ENCODE measurements at regions not wholly inside any gene's neighbourhood (a gene's known extent, or its start where the extent isn't known, plus 50 kb on each side); places are given as distances from the start of the nearest gene placed in this dataset.
"Not testable (repeated sequence)": the region's sequence is repeated elsewhere in the genome, so short reads cannot be mapped to it uniquely, and the experiment has no call there.

DNA sequence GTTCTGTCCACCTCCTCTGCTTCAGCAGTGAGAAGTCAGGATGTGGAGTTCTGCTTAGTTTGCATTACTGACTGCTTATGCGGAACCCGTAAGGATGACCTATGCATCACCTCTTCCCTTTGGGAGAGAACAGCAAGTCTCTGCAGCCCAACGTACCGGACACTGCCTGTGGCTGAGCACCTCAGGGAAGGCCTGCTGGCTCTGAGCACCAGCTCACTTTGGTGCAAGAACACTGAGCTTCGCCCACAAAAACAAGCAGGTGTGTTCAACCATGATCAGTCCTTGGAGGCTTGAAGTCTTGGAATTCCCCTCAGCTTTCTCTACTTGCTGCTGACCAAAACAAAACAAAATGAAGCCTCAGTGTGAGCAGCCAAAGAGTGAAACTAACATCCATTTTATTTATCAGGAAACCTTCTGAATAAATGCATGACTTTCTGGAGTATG lies 52.7 kb upstream of the NCK2 start:
- DNase-seq, result no peak

GRCh38 chr2:105690566-105690965 lies 54.1 kb upstream of the NCK2 start:
- DNase-seq, result no peak

GRCh38 chr2:105689484-105689883 lies 55.2 kb upstream of the NCK2 start:
- no peak for DNase-seq

DNA sequence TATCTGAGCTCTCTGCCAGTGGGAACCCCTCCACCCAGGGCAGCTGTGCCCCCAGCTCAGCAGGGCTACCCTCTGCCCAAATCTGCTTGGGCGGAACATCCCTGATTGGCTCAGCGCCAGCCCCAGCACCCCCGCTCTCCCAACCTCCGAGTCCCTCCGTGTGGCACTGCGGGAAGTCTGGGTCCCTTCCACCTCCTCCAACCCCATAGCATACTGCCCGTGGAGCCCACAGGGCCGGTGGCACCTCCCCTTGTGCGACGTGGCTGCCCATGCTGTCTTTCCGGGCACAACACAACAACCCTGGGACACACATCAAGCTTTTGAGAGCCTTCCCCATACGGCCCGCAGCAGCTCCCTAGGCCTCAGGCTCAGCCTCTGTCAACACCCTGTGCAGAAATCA lies 55.8 kb upstream of the NCK2 start:
- no peak for DNase-seq

DNA sequence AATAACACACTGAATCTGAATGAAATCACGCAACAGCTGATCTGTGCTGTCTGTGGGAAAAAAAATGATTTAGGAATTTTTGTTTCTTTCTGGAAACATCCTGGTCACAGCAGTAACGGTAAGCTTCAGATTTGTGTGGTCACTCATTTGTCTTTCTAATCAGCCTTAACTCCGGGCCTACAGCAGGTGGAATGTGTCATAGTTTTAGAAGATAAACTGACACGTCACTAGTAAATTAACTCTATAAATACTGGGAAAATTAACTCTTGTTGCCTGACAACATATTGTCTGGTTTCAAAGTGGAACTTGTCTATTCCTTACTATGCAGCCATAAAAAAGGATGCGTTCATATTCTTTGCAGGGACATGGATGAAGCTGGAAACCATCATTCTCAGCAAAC lies 58.1 kb upstream of the NCK2 start:
- DNase-seq, result no peak

GRCh38 chr2:105683011-105683492 lies 61.7 kb upstream of the NCK2 start:
- no peak for DNase-seq

- DNase-seq, result no peak
Observed at GRCh38 chr2:105682401-105682800, 62.3 kb upstream of the NCK2 start.

DNA sequence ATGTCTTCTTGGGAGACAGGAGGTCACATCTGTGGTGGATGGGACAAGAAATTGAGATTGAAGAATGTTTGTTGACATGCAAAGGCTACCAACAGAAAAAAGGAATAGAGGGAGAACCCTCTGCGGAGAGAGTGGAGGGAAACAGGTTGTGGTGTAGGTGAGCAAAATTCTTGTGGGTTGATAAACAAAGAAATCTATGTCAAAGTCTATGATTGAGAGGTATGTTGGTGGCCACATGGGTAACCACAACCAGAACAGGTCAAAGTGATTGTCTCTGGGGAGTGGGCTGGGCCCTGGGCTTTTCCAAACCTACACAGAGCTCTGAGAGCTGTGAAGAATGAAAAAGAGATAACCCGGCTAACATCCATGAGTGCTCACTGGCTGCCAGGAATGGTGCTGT lies 62.8 kb upstream of the NCK2 start:
- DNase-seq, result no peak

GRCh38 chr2:105680357-105680756 lies 64.4 kb upstream of the NCK2 start:
- no peak for DNase-seq

- DNase-seq, result no peak
Observed at GRCh38 chr2:105678346-105678745, 66.4 kb upstream of the NCK2 start.

DNA sequence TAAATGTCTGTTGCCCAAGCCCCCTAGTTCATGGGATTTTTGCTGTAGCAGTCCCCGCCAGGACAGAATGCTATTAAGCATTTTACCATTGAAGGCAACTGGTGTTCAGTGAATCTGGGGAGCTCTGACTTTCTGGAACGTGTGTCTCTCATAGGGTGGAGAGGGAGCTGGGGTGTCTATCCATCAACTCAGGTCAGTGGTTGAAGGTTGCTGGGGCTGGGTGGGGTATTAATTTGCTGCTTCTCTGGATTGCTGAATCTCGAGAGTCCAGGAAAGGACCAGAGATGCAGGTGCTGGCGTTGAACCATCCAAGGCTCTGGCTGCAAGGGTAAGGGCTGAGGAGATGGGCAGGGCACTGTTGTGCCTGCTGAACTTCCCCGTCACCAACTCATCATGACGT lies 66.8 kb upstream of the NCK2 start:
- DNase-seq, result no peak

DNA sequence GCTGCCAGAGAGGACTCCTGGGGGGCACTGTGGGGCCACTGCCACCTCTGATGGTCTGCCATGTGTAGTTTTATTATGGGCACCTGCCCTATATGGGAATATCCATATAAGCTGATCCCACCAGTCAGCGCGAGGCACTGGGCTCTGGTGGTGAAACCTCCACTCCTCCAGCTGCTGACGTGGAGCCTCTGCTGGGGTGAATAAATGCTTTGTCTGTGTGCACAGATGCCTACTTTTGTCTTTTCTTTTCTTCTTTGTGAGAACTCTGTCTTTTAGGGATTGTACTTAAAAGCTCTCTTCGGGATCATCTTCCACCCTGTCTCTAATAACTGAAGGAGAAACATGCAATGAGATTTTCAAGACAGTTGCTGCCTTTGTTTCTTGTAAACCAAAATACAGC lies 68.9 kb upstream of the NCK2 start:
- no peak for DNase-seq

DNA sequence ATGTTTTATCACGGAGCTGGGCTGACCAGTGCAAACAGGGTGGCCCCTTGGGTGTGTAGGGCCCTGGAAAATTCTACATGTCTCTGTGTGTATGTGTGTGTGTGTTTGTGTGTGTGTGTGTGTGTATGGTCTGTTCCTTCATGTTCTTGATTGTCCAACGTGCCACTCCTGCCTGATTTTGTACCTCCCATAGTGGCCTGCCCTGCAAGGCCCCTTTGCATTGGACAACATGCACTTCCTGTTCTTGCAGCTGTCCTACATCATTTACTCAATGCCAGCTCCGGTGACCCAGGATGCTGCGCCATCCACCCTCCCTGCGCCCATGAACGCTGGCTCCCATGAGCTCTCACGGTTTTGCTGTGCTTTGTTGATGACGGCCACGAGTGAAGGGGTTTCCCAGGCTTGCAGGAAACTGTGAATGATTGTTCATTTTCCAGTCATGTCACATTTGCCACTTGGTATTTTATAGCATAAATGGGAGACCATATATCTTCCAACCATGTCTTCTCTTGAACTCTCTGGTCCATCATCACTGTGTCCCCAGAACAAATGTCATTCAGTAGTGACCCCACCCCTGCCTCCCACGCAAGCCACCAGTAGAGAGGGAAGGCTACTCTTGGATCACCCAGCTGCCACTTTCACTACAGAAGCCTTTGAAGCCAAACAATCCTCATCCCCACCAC lies 69.7 kb upstream of the NCK2 start:
- no peak for DNase-seq

- no peak for DNase-seq
Observed at GRCh38 chr2:105674401-105674800, 70.3 kb upstream of the NCK2 start.

DNA sequence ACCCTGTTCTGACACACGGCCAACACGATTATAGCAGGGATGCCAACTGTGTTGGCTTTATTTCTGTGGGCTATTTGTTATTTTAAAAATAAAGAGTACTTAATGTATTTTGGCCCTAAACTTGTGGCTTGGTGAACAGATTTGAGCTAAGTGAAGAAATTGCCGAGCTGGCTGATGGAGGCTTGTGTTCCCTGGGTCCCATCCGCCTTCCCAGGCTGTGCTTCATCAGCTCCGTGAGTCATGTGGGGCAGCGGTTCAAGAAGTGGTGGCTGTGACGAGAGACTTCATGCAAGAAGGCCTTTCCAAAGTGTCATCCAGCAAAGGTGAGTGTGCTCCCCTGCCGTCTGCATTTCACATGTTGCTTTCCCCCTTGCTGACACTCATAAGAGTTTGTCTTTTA lies 73.6 kb upstream of the NCK2 start:
- DNase-seq, result no peak

- DNase-seq, result no peak
Observed at GRCh38 chr2:105669384-105669891, 75.3 kb upstream of the NCK2 start.

- no peak for DNase-seq
Observed at GRCh38 chr2:105665480-105665879, 79.2 kb upstream of the NCK2 start.

DNA sequence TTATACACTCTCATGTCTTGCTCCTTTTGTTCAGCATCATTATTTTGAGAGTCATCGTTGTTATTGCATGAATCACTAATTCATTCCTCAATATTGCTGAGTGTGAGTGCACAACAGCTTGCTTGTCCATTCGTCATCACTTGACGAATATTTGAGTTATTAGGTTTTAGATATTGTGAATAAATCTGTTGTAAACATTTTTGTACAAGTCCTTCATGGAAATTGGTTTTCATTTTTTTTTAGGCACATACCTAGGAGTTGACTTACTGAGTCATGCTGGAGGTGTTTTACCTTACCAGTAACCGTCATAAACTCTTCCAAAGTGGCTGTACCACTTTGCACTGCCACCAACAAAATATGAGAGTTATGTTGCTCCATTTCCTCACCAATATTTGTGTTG lies 84.2 kb upstream of the NCK2 start:
- DNase-seq, result no peak

GRCh38 chr2:105655723-105656606 lies 88.7 kb upstream of the NCK2 start:
- DNase-seq, result not testable (repeated sequence)

GRCh38 chr2:105655244-105655643 lies 89.5 kb upstream of the NCK2 start:
- DNase-seq, result no peak

GRCh38 chr2:105654474-105655004 lies 90.2 kb upstream of the NCK2 start:
- no peak for DNase-seq

- DNase-seq, result no peak
Observed at GRCh38 chr2:105653302-105653701, 91.4 kb upstream of the NCK2 start.

- no peak for DNase-seq
Observed at GRCh38 chr2:105652014-105652796, 92.5 kb upstream of the NCK2 start.
